HG02642 (cell line): ENCODE measurements at regions not wholly inside any gene's neighbourhood (a gene's known extent, or its start where the extent isn't known, plus 50 kb on each side); places are given as distances from the start of the nearest gene placed in this dataset.

Source experiments
- ATAC-seq: cut with Tn5 transposase; IDR thresholded peaks from one replicate; pipeline ENCODE4 v1.9.1; 2021; ENCODE audit warnings: mild to moderate bottlenecking; ENCODE audit not compliant: unreplicated experiment, poor library complexity

- ATAC-seq = no peak
Observed at GRCh38 chr6:43865086-43865485, 95.1 kb downstream of the VEGFA start.

DNA sequence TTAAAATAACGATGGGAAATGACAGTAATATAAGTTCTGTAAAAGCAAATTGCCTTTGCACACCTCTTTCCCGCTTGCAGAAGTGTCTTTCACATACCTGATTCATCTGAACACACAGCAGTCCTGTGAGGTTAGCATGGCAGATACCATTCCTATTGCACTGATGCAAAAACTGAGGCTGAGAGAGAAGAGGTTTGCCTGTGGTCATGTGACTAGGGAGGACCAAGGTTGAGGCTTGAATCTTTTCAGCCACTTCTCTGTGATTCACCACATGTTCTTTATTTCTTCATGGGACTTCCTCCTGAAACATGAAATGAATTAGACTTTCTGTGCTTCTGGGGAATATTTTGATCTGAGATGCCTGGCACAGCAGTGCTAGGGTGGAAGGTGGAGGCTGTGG is 92.9 kb downstream of the VEGFA start:
- no peak for ATAC-seq

DNA sequence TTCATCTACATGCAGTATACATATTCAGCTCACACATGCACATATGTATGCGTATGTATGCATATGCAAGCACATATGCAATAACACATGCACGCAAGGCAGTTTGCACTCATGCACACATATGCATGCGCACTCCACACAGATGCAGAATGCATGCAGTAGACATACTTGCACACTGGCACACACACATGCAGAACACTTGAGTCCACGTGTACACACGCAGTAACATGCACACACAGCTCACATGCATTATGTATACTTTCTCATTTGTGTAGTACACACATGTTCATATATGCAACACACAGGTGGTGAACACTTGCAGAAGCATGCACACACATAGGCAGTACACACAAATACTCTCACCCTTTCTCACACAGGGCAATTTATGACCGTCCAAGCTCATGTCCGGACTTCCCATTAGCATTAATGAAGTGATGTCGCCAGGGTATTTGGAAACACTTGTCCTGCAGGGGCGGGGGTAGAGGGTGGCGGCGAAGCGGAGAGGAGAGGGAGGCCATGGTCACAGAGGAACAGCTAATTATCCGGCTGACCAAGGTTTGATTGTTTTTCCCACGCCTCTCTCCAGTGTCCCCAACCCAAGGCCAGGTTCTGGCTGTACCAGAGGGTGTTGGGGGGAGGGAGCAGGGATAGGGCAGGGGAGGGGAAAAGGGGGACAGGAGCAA is 91.3 kb downstream of the VEGFA start:
- no peak for ATAC-seq

GRCh38 chr6:43860285-43860684 is 90.3 kb downstream of the VEGFA start:
- ATAC-seq = no peak

- ATAC-seq = no peak
Observed at GRCh38 chr6:43859213-43859612, 89.2 kb downstream of the VEGFA start.

DNA sequence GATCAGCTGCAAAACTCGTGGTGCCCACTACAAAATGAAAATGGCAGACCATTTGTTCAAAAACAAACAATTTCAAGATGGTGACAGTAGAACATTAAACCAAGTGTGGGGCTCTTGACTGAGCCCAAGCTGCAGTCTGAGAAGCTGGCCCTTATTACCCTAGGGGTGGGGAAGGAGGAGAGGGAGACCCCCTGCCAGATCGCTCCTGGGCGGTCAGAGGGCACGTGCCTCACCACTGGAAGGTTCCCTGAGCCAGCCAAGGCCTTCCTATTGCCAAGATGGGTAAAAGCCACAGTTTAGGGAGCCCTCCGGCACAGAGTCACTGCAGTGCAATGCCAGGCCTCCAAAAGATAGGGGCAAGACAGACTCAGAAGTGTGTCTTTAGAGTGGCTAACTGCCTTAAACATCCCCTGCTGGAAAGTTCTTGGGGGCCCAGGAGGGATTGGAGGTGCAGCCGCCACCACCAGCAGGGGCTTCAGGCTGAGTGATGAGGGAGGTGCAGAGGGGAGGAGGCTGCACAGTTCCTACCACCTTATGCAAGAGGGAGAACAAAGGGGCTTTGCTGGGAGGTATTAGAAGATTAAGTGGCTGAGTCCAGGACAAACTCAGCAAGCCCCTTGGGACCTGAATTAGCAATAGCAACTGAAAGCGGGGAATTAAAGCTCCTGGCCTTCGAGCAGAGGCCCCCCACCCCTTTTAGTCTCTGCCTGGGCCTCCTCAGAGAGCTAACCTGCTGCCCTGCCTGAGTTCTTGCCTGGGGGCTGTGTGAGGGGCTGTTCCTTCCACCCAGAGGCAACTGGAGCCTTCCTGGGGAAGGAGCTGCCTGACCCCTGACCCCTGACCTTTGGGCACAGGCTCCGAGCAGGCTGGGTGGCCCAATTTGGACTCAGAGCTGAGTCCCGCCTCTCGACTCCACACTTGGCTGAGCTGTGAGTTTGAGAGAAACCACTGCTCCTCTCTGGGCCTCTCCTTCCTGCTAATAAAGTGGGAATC is 88.4 kb downstream of the VEGFA start:
- no peak for ATAC-seq

GRCh38 chr6:43856005-43856765 is 86.2 kb downstream of the VEGFA start:
- ATAC-seq = no peak

GRCh38 chr6:43855247-43855646 is 85.2 kb downstream of the VEGFA start:
- ATAC-seq = peak; percentile 40

DNA sequence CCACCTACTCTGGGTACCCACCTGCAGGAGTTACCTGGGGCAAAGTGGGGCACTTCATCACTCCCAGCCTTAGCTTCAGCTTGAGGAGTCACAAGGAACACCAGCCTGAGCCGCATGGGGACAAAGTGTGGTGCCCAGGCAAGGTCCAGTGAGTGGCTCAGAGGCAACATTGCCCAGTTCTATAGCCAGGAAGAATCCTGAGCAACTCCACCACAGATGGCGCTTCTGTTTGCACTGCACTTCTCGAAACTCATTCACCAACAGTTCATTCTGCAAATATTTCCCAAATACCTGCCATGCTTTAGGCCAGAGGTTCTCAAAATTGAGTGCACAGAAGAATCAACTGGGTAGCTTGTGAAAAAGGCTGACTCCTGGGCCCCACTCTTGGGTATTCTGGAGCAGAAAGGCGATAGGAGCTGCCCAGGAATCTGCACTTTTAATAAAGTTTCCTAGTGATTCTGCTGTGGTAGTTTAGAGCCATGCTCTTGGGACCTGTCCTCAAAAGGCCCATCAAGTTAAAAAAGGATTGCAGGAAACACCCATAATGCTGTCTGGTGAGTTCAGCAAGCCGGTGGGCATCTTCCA is 83.1 kb downstream of the VEGFA start:
- ATAC-seq = no peak

DNA sequence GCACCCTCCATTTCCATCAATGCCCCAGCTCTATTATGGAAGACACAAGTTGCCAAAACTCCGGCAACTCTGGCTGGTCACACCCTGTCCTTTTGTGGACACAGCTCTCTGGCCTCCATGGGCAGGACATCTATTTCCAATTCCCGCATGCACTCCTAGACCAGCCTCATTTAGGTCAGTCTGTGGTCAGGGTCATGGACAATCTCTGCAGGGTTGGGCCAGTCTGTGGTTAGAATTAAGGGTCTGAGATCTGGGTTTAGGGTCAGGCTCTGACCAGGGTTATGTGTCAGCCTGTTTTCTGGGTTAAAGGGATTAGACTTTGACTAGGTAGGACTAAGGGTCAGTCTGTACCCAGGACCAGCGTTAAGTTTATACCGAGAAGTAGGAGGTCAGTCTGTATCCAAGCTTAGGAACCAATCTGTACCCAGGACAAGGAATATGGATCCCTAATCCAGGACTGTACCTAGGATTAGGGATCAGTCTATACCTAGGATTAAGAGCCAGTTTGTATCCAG is 82.4 kb downstream of the VEGFA start:
- no peak for ATAC-seq

GRCh38 chr6:43851204-43851865 is 81.3 kb downstream of the VEGFA start:
- no peak for ATAC-seq

GRCh38 chr6:43850314-43851203 is 80.5 kb downstream of the VEGFA start:
- no peak for ATAC-seq

DNA sequence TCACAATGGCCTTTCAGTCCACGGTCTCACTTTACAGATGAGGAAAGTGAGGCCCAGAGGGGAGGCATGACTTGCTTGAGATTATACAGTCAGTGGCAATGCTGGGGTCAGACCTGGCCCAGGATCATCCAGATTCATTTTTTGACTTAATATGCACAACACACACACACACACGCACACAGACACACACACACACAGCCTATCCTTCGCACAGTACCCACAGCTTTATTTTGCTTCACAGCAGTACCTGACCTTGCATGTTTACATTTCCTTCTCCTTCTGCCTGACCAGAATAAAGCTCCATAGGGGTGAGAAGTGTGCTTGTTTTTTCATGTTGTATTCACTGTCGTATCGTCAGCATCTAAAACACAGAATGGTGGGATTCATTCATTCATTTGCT is 79.8 kb downstream of the VEGFA start:
- ATAC-seq = no peak

- ATAC-seq = no peak
Observed at GRCh38 chr6:43848671-43849391, 78.8 kb downstream of the VEGFA start.

DNA sequence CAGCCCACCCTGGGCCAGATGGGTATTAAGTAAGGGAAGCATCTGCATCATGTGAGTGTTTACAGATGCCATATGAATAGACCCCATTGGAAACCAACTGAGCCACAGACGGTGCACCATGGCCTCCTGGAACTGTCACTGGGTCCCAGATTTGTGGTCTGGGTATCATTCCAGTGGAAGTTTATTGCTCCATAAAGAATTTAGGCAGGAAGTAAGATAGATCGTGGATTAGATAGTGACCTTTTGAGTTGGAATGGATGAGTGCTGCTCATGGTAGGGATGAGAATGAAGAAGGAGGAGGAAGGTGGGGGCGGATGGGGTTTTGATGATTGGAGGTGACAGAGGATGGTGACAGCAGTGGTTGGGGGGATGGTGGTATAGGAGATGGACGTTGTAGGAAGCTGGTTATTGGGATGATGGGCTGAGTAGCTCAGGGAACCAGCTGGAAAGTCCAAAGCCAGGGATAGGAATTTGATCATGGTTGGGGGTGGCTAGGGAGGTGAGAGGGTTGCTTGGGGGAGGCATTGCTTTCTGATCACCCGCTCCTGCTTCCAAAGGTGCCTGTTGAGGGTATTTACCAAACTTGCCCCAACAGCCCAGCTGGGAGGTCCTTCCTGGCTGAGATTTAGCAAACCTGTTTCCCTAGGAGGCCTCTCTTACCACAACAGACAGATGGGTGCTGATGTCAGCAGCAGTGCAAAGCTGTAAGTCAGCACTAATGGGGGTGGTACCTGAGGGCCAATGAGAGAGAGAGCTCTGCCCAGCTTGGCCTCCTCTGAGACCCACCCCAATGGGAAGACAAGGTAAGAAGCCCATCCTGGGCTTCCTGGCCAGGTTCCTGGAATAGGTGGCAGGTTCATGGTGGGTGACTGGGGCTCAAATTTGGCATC is 78.0 kb downstream of the VEGFA start:
- no peak for ATAC-seq

DNA sequence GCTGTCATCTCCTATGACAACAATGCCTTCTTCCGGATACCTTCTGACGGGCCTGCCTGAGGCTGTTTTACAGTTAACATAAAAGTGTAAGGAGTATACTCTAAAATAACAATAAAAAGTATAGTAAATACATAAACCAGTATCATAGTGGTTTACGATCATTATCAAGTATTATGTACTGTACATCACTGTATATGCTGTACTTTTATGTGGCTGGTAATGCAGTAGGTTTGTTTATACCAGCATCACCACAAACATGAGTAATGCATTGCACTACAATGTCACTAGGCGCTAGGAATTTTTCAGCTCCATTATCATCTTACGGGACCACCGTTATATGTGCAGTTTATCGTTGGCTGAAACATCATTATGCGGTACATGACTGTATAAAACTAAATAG is 76.5 kb downstream of the VEGFA start:
- ATAC-seq = no peak

DNA sequence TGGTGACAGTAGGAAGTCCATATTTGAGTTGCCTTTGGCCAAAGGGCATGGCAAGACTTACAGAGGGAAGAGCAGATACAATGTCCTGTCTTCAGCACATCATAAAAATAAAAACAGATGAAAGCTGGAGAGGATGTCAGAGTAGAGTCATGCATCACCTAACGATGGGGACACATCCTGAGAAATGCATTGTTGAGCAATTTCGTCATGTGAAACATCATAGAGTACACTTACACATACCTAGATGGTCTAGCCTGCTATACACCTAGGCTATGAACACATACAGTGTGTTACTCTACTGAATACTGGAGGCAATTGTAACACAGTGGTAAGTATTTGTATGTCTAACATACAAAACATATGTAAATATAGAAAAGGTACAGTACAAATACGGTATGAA is 75.6 kb downstream of the VEGFA start:
- no peak for ATAC-seq
